ENCODE measurements at regions not wholly inside any gene's neighbourhood (a gene's known extent, or its start where the extent isn't known, plus 50 kb on each side); places are given as distances from the start of the nearest gene placed in this dataset.

- TF ChIP-seq EZH2 (conservative IDR thresholded peaks at IDR 0.05; ENCODE audit: low read depth, low read length) (no peak), ARID4A (CRISPR knock-in tag; IDR thresholded peaks at IDR 0.05; ENCODE audit: borderline replicate concordance) (no peak), ZNF230 (CRISPR knock-in tag; IDR thresholded peaks at IDR 0.05) (no peak), RARA (CRISPR knock-in tag; IDR thresholded peaks at IDR 0.05) (no peak), XRCC5 (optimal IDR thresholded peaks at IDR 0.05; ENCODE audit: low read length) (no peak), ZNF512 (CRISPR knock-in tag; IDR thresholded peaks at IDR 0.05) (no peak), CEBPB (IDR thresholded peaks at IDR 0.05; ENCODE audit: borderline replicate concordance, low read depth, low read length) (no peak), HES4 (CRISPR knock-in tag; IDR thresholded peaks at IDR 0.05; ENCODE audit: borderline replicate concordance) (no peak), ETS1 (CRISPR knock-in tag; IDR thresholded peaks at IDR 0.05) (no peak), PHB2 (IDR thresholded peaks at IDR 0.05; ENCODE audit: partially characterized antibody) (no peak), POLR2AphosphoS5 (IDR thresholded peaks at IDR 0.05; ENCODE audit: low read depth, low read length) (no peak), USF2 (IDR thresholded peaks at IDR 0.05; ENCODE audit: low read depth, low read length) (no peak), USF2 (CRISPR knock-in tag; IDR thresholded peaks at IDR 0.05; ENCODE audit: borderline replicate concordance) (no peak)
Measured at GRCh38 chr14:98607341-98607910, 664.6 kb downstream of the BCL11B start.

All from HepG2 (cell line).